Cardiac fibroblast (primary cell): ENCODE measurements at regions not wholly inside any gene's neighbourhood (a gene's known extent, or its start where the extent isn't known, plus 50 kb on each side); places are given as distances from the start of the nearest gene placed in this dataset.

ENCODE experiments used
- DNase-seq, 2 donors: peaks; one replicate each; pipeline versions ENCODE4 v3.0.0 to v3.0.0-alpha.2; 2010; ENCODE audit warnings: low read depth in 2 of 2
- H3K4me3 ChIP-seq, 2 donors: replicated peaks in 1 of 2; 1 replicate in 1 of 2; 2 replicates in 1 of 2; pipeline ENCODE4 v1.5.1; 2011; ENCODE audit warnings: low read depth in 2 of 2, low read length in 2 of 2, mild to moderate bottlenecking in 2 of 2, moderate library complexity in 1 of 2
- CTCF ChIP-seq: IDR thresholded peaks from one replicate; pipeline ENCODE4 v1.5.1; 2011; ENCODE audit warnings: low read depth, mild to moderate bottlenecking, low read length, inconsistent platforms

- no peak for DNase-seq
- TF ChIP-seq CTCF, result no peak
- H3K4me3 ChIP-seq, result no peak overlapping the region
Observed at GRCh38 chr1:102178480-102178879, 181.8 kb upstream of the OLFM3 start.

GRCh38 chr1:102174259-102174863, 177.6 kb upstream of the OLFM3 start:
- no peak for DNase-seq
- H3K4me3 ChIP-seq, result no peak overlapping the region
- no peak for TF ChIP-seq CTCF

GRCh38 chr1:102172200-102172599, 175.5 kb upstream of the OLFM3 start:
- TF ChIP-seq CTCF, result no peak
- DNase-seq, result no peak
- H3K4me3 ChIP-seq, result no peak overlapping the region

GRCh38 chr1:102163799-102164198, 167.1 kb upstream of the OLFM3 start:
- no peak for DNase-seq
- no peak for TF ChIP-seq CTCF
- no peak overlapping the region for H3K4me3 ChIP-seq

- no peak overlapping the region for H3K4me3 ChIP-seq
- no peak for TF ChIP-seq CTCF
- DNase-seq, result no peak
Observed at GRCh38 chr1:102151242-102151641, 154.5 kb upstream of the OLFM3 start.

- H3K4me3 ChIP-seq, result no peak overlapping the region
- TF ChIP-seq CTCF, result no peak
- DNase-seq, result no peak
Observed at GRCh38 chr1:102120910-102121309, 124.2 kb upstream of the OLFM3 start.

GRCh38 chr1:102118150-102118549, 121.4 kb upstream of the OLFM3 start:
- no peak for DNase-seq
- no peak overlapping the region for H3K4me3 ChIP-seq
- TF ChIP-seq CTCF, result no peak
